T-cell (primary cell): ENCODE measurements at regions not wholly inside any gene's neighbourhood (a gene's known extent, or its start where the extent isn't known, plus 50 kb on each side); places are given as distances from the start of the nearest gene placed in this dataset.
"Not testable (repeated sequence)": the region's sequence is repeated elsewhere in the genome, so short reads cannot be mapped to it uniquely, and the experiment has no call there.

Experiments
- ATAC-seq, 4 experiments: fragments of 200-7000 bp in 3 of 4; fragments of 150-1000 bp in 1 of 4; cut with Tn5 transposase; replicated peaks in 1 of 4; 1 replicate in 3 of 4; 2 replicates in 1 of 4; pipeline ENCODE4 v1.10.0; 2021; ENCODE audit warnings: moderate library complexity in 3 of 4, mild to moderate bottlenecking in 2 of 4, moderate number of reproducible peaks in 1 of 4
- CTCF ChIA-PET, 2 donors: fragments of 300-600 bp; sonication (Branson Sonifier 250); formaldehyde crosslinking; loops; one replicate each; lab custom pipeline; 2022; ENCODE audit warnings: antibody characterized with exemption in 2 of 2; lab: Charles Lee
- POLR2A ChIA-PET, 2 donors: fragments of 300-600 bp; sonication (Branson Sonifier 250); formaldehyde crosslinking; loops; one replicate each; lab custom pipeline; 2022; ENCODE audit warnings: antibody characterized with exemption in 2 of 2; lab: Charles Lee
- DNase-seq, 35 experiments: peaks; one replicate each; pipeline versions ENCODE4 v3.0.0 to v3.0.0-alpha.2; 2013 to 2023
- H3K27ac ChIP-seq: one replicate; pipeline ENCODE4 v1.5.1; 2013; ENCODE audit warnings: low read length
- H3K27me3 ChIP-seq, 2 experiments: replicated peaks in 1 of 2; 1 replicate in 1 of 2; 2 replicates in 1 of 2; pipeline versions ENCODE4 v1.6.1 to v1.7.0; 2013; ENCODE audit warnings: low read length in 1 of 2, mixed read lengths in 1 of 2; ENCODE audit not compliant: control insufficient read depth in 2 of 2, insufficient read depth in 2 of 2; ENCODE audit errors: extremely low read depth in 1 of 2
- H3K36me3 ChIP-seq, 2 donors: 1 replicate in 1 of 2; 2 replicates in 1 of 2; pipeline versions ENCODE4 v1.6.1 to v1.7.0; 2013; ENCODE audit warnings: low read length in 1 of 2; ENCODE audit not compliant: control insufficient read depth in 2 of 2, insufficient read depth in 1 of 2; ENCODE audit errors: extremely low read depth in 1 of 2
- H3K4me1 ChIP-seq, 2 experiments: 1 replicate in 1 of 2; 2 replicates in 1 of 2; pipeline versions ENCODE4 v1.6.1 to v1.7.0; 2013; ENCODE audit warnings: low read length in 2 of 2, mixed read lengths in 1 of 2; ENCODE audit not compliant: insufficient read depth in 2 of 2, control insufficient read depth in 1 of 2; ENCODE audit errors: extremely low read depth in 1 of 2
- H3K4me3 ChIP-seq, 2 donors: 1 replicate in 1 of 2; 2 replicates in 1 of 2; pipeline versions ENCODE4 v1.5.1 to v1.7.0; 2013; ENCODE audit warnings: mild to moderate bottlenecking in 2 of 2, low read length in 1 of 2, moderate library complexity in 1 of 2; ENCODE audit not compliant: control insufficient read depth in 1 of 2; ENCODE audit errors: extremely low read depth in 1 of 2
- H3K9me3 ChIP-seq: 2 replicates; pipeline ENCODE4 v1.7.0; 2013
- H3K27ac Mint-ChIP-seq, 2 donors: one replicate each; pipeline ENCODE4 v1.8.0; 2020 to 2021; ENCODE audit warnings: mild to moderate bottlenecking in 2 of 2, mixed read lengths in 2 of 2
- H3K27me3 Mint-ChIP-seq, 2 donors: one replicate each; pipeline ENCODE4 v1.8.0; 2021 to 2022; ENCODE audit warnings: mixed read lengths in 2 of 2
- H3K36me3 Mint-ChIP-seq: one replicate; pipeline ENCODE4 v1.8.0; 2021; ENCODE audit warnings: mixed read lengths
- H3K4me1 Mint-ChIP-seq, 3 donors: one replicate each; pipeline ENCODE4 v1.8.0; 2020 to 2022; ENCODE audit warnings: mixed read lengths in 3 of 3, mild to moderate bottlenecking in 1 of 3
- H3K4me3 Mint-ChIP-seq, 3 donors: one replicate each; pipeline ENCODE4 v1.8.0; 2020 to 2022; ENCODE audit warnings: mild to moderate bottlenecking in 3 of 3, mixed read lengths in 3 of 3, moderate library complexity in 3 of 3
- H3K9me3 Mint-ChIP-seq, 3 donors: one replicate each; pipeline ENCODE4 v1.8.0; 2020 to 2022; ENCODE audit warnings: mixed read lengths in 3 of 3
- WGBS: methylation state at CpG from one replicate; pipeline ENCODE4 v1.1.5; 2013; ENCODE audit warnings: missing lambda C conversion rate; ENCODE audit not compliant: insufficient coverage; 5-methylcytosine and 5-hydroxymethylcytosine counted together

DNA sequence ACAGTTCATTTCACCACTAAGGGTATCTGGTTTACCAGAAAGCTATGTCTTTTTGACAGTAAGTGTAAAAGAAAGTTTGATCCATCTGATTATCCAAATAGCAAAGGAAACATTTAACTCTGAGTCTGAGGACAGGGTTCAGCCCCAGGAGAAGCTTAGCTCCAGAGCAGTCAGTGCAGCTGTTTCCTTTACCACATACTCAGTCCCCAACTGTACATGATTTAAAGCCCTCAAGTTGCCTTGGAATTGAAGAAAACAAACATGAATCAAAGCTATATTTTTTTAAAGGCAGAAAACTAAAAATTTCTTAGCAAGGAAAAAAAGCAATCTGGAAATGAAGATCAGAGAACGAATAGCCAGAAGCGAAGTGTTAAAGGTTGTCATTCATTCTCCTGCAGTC is 746.0 kb downstream of the METTL4 start:
- no peaks in the 10 kb centered on the region for H3K9me3 ChIP-seq
- no peaks in the 10 kb centered on the region for H3K27me3 Mint-ChIP-seq
- no peaks in the 10 kb centered on the region for H3K36me3 ChIP-seq
- no peaks in the 10 kb centered on the region for H3K4me1 Mint-ChIP-seq
- no peaks in the 10 kb centered on the region for H3K4me1 ChIP-seq
- H3K27ac Mint-ChIP-seq, result no peak overlapping the region
- no peak overlapping the region for H3K27ac ChIP-seq
- no peaks in the 10 kb centered on the region for H3K36me3 Mint-ChIP-seq
- ATAC-seq, result no peak
- no peak overlapping the region for H3K4me3 Mint-ChIP-seq
- ChIA-PET CTCF (no interaction called here), POLR2A (no interaction called here)
- no peaks in the 10 kb centered on the region for H3K27me3 ChIP-seq
- H3K4me3 ChIP-seq, result no peak overlapping the region
- WGBS, result 20% methylated on average over 1 of the region's 2 CpGs
- DNase-seq, result no peak
- peaks cover 0 to 3% (median 3%) of the 10 kb centered on the region in 3 donors for H3K9me3 Mint-ChIP-seq

DNA sequence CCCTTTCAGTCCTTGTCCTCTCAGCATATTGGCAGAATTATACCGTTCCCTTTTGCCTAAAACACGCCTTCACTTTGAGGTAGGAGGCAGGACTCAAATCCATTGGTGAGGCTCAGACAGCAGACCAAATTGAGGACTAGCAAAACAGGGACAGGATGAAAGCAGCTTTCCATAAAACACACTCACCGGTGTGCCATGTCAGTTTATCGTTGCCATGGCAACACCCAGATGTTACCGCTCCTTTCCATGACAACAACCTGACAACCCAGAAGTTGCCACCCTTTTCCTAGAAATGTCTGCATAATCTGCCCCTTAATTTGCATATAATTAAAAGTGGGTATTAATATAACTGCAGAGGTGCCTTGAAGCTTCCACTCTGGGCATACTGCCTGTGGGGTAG is 730.4 kb downstream of the METTL4 start:
- Histone ChIP-seq H3K36me3 (no peaks in the 10 kb centered on the region), H3K27ac (no peak overlapping the region), H3K4me1 (no peaks in the 10 kb centered on the region), H3K27me3 (no peaks in the 10 kb centered on the region), H3K9me3 (no peaks in the 10 kb centered on the region), H3K4me3 (no peak overlapping the region)
- ChIA-PET CTCF (no interaction called here), POLR2A (no interaction called here)
- no peak overlapping the region for H3K4me3 Mint-ChIP-seq
- H3K4me1 Mint-ChIP-seq, result no peaks in the 10 kb centered on the region
- H3K9me3 Mint-ChIP-seq, result peaks cover 0 to 24% (median 7%) of the 10 kb centered on the region in 3 donors
- DNase-seq, result no peak
- no peaks in the 10 kb centered on the region for H3K36me3 Mint-ChIP-seq
- no peaks in the 10 kb centered on the region for H3K27me3 Mint-ChIP-seq
- ATAC-seq, result no peak
- H3K27ac Mint-ChIP-seq, result no peak overlapping the region
- WGBS, result 90% methylated on average over 2 of the region's 5 CpGs

DNA sequence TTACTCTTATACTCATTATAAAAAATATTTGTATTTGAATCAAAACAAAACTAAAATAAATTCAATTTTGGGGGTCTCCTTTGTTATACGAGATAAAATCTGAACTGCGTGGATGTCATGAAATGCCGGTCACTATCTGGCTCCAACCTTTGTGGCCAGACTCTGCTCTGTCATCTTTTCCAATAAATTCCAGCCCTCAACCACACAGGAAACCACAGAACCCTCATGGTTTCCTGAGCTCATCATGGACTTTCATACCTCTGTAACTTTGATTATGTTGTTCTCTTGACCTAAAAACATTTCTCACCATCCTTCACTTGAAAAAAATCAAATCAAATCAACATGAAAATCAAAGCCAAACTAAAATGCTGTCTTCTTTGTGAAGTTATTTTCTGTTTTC is 724.7 kb downstream of the METTL4 start:
- ChIA-PET POLR2A (no interaction called here), CTCF (no interaction called here)
- Mint-ChIP-seq H3K27me3 (peaks cover 0 to 4% of the 10 kb centered on the region in 2 donors), H3K36me3 (no peaks in the 10 kb centered on the region), H3K9me3 (peaks cover 1 to 19% (median 4%) of the 10 kb centered on the region in 3 donors), H3K4me3 (no peak overlapping the region), H3K4me1 (no peaks in the 10 kb centered on the region), H3K27ac (no peak overlapping the region)
- Histone ChIP-seq H3K27ac (no peak overlapping the region), H3K4me1 (no peaks in the 10 kb centered on the region), H3K36me3 (no peaks in the 10 kb centered on the region), H3K4me3 (no peak overlapping the region), H3K27me3 (peaks cover 0 to 4% of the 10 kb centered on the region in 2 experiments), H3K9me3 (no peaks in the 10 kb centered on the region)
- 21% methylated on average over 2 of the region's 3 CpGs for WGBS
- ATAC-seq, result no peak
- DNase-seq, result no peak

DNA sequence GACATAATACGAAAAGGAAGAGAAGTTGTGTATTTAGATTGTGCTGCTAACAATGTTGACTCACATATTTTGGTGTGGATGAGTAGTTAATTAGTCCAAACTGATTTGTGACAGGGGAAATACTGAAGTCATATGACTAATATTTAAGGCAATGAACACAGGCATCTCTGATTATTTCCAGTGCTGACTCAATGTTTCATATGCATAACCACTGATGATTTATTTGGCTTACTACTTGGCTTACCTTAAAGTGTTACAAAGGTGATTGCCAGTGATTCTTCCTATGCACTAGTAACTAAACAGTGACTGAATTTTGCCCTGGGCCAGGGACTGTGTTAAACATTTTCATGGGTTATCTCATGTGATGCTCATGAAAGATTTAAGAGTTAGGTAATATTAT is 722.6 kb downstream of the METTL4 start:
- H3K4me1 ChIP-seq, result no peaks in the 10 kb centered on the region
- 67% methylated on average over 1 of the region's 1 CpG for WGBS
- no peaks in the 10 kb centered on the region for H3K36me3 ChIP-seq
- Mint-ChIP-seq H3K27ac (no peak overlapping the region), H3K4me1 (no peaks in the 10 kb centered on the region), H3K4me3 (no peak overlapping the region), H3K27me3 (peaks cover 0 to 9% of the 10 kb centered on the region in 2 donors), H3K36me3 (no peaks in the 10 kb centered on the region), H3K9me3 (peaks cover 1 to 15% (median 4%) of the 10 kb centered on the region in 3 donors)
- H3K27ac ChIP-seq, result no peak overlapping the region
- DNase-seq, result no peak
- CTCF ChIA-PET, result no interaction called here
- H3K4me3 ChIP-seq, result no peak overlapping the region
- ATAC-seq, result no peak
- POLR2A ChIA-PET, result no interaction called here
- H3K9me3 ChIP-seq, result no peaks in the 10 kb centered on the region
- H3K27me3 ChIP-seq, result peaks cover 0 to 4% of the 10 kb centered on the region in 2 experiments

GRCh38 chr18:1849386-1849785 is 721.9 kb downstream of the METTL4 start:
- POLR2A ChIA-PET, result no interaction called here
- Histone ChIP-seq H3K4me3 (no peak overlapping the region), H3K9me3 (no peaks in the 10 kb centered on the region), H3K36me3 (no peaks in the 10 kb centered on the region), H3K27me3 (peaks cover 0 to 4% of the 10 kb centered on the region in 2 experiments), H3K27ac (no peak overlapping the region), H3K4me1 (no peaks in the 10 kb centered on the region)
- DNase-seq (no peak), ATAC-seq (no peak)
- Mint-ChIP-seq H3K36me3 (no peaks in the 10 kb centered on the region), H3K27me3 (peaks cover 0 to 9% of the 10 kb centered on the region in 2 donors), H3K4me3 (no peak overlapping the region), H3K9me3 (peaks cover 1 to 15% (median 4%) of the 10 kb centered on the region in 3 donors), H3K4me1 (no peaks in the 10 kb centered on the region), H3K27ac (no peak overlapping the region)
- CTCF ChIA-PET, result no interaction called here
- WGBS, result 100% methylated on average over 2 of the region's 6 CpGs

DNA sequence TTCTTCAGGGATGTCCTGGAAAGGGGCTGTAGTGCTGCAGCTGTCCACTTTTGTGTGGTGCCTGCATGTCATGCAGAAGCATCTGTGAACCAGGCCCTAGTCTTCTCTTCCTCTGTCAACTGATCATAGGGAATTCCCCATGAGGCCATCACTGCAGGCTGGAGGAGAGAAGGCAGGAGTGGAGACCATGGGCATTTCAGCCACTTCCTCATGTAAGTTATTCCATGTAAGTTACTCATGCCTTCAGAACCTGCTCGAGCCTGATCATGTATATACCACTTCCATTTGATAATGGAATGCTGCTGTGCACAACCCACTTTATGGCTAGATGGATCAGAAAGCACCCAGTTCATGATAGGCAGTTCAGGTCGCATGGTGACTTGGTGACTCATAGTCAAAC is 714.0 kb downstream of the METTL4 start:
- H3K27ac ChIP-seq, H3K36me3 Mint-ChIP-seq, H3K4me1 ChIP-seq, DNase-seq, POLR2A ChIA-PET, H3K4me3 Mint-ChIP-seq, ATAC-seq, H3K27ac Mint-ChIP-seq, H3K9me3 ChIP-seq, H3K27me3 Mint-ChIP-seq, H3K4me3 ChIP-seq, H3K27me3 ChIP-seq, H3K4me1 Mint-ChIP-seq, H3K9me3 Mint-ChIP-seq, CTCF ChIA-PET, H3K36me3 ChIP-seq: not testable (repeated sequence)
- WGBS, result 20% methylated on average over 1 of the region's 2 CpGs

GRCh38 chr18:1861473-1861872 is 709.8 kb downstream of the METTL4 start:
- 86% methylated on average over 1 of the region's 2 CpGs for WGBS
- POLR2A ChIA-PET, result no interaction called here
- Histone ChIP-seq H3K9me3 (no peaks in the 10 kb centered on the region), H3K4me1 (no peaks in the 10 kb centered on the region), H3K27ac (no peak overlapping the region), H3K4me3 (no peak overlapping the region), H3K27me3 (no peaks in the 10 kb centered on the region), H3K36me3 (no peaks in the 10 kb centered on the region)
- ATAC-seq, result no peak
- DNase-seq, result no peak
- Mint-ChIP-seq H3K27ac (no peak overlapping the region), H3K4me3 (no peak overlapping the region), H3K9me3 (peaks cover 2 to 10% (median 8%) of the 10 kb centered on the region in 3 donors), H3K4me1 (no peaks in the 10 kb centered on the region), H3K27me3 (peaks cover 0 to 3% of the 10 kb centered on the region in 2 donors), H3K36me3 (no peaks in the 10 kb centered on the region)
- CTCF ChIA-PET, result no interaction called here
